ENCODE measurements at regions not wholly inside any gene's neighbourhood (a gene's known extent, or its start where the extent isn't known, plus 50 kb on each side); places are given as distances from the start of the nearest gene placed in this dataset.

DNA sequence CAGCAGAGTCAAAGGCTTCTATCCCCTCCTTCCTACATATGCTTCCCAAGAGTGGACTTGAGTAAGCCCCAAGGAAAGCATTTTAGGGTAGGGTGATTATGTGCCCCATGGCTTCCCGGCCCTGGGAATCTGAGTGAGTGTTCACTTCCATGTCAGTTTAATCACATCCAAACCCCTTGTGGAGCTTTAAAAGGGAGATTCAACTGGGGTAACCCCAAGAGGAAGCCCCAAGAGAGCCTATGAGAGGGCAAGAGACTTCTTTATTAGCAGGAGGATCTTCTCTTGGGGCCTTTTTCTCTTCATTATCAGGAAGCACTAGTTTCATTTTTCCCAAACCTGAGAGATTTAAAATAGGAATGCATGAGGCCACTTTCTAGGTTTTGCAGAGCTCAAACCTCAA, 97.0 kb upstream of the IRF2BP2 start:
- Histone ChIP-seq H3K4me1 (ENCODE audit: control insufficient read depth, insufficient read depth, low read length) (no peaks in the 10 kb centered on the region), H3K4me3 (ENCODE audit: low read length) (no peak overlapping the region), H3K27me3 (ENCODE audit: control insufficient read depth, insufficient read depth, low read length) (no peaks in the 10 kb centered on the region), H3K27ac (ENCODE audit: low read length) (no peak overlapping the region), H3K36me3 (ENCODE audit: control insufficient read depth, insufficient read depth, low read length) (no peaks in the 10 kb centered on the region), H3K9me3 (ENCODE audit: control insufficient read depth, insufficient read depth, low read length) (no peaks in the 10 kb centered on the region)
- TF ChIP-seq, protein P1, sequence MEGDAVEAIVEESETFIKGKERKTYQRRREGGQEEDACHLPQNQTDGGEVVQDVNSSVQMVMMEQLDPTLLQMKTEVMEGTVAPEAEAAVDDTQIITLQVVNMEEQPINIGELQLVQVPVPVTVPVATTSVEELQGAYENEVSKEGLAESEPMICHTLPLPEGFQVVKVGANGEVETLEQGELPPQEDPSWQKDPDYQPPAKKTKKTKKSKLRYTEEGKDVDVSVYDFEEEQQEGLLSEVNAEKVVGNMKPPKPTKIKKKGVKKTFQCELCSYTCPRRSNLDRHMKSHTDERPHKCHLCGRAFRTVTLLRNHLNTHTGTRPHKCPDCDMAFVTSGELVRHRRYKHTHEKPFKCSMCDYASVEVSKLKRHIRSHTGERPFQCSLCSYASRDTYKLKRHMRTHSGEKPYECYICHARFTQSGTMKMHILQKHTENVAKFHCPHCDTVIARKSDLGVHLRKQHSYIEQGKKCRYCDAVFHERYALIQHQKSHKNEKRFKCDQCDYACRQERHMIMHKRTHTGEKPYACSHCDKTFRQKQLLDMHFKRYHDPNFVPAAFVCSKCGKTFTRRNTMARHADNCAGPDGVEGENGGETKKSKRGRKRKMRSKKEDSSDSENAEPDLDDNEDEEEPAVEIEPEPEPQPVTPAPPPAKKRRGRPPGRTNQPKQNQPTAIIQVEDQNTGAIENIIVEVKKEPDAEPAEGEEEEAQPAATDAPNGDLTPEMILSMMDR (IDR thresholded peaks at IDR 0.05): no peak
- Mint-ChIP-seq H3K27me3 (ENCODE audit: low read depth in 2 of 2) (peaks cover 12% of the 10 kb centered on the region in 2 donors), H3K4me1 (peaks cover 21 to 26% of the 10 kb centered on the region in 2 donors), H3K27ac (no peak overlapping the region), H3K9me3 (peaks cover 3 to 6% of the 10 kb centered on the region in 2 donors), H3K36me3 (no peaks in the 10 kb centered on the region), H3K4me3 (no peak overlapping the region)
- intact Hi-C loops (cut with micrococcal nuclease): no loop called here
- WGBS (ENCODE audit: insufficient coverage): no CpG with 5 or more reads among the region's 1 CpG
- ATAC-seq (no peak), DNase-seq (no peak)

DNA sequence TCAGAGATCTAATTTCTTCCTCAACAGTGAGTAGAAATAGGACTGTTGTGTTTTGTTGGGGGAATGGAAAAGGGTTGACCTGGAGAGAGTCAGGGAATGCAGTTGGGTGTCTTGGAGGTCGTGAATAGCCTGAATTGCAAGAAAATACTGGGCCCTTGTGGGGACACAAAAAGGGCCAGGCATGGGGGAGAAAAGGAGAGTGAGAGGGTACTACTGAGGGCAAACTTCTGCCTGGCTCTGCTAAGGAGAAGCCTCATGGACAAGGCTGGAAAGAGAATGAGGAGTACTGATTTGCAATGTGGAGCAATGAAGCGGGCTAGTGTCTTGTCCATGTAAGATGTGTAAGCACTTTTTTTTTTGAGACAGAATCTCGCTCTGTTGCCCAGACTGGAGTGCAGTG, 96.2 kb upstream of the IRF2BP2 start:
- H3K27ac ChIP-seq (ENCODE audit: low read length): no peak overlapping the region
- ATAC-seq: no peak
- WGBS (ENCODE audit: insufficient coverage): 94% methylated on average over 3 of the region's 3 CpGs

DNA sequence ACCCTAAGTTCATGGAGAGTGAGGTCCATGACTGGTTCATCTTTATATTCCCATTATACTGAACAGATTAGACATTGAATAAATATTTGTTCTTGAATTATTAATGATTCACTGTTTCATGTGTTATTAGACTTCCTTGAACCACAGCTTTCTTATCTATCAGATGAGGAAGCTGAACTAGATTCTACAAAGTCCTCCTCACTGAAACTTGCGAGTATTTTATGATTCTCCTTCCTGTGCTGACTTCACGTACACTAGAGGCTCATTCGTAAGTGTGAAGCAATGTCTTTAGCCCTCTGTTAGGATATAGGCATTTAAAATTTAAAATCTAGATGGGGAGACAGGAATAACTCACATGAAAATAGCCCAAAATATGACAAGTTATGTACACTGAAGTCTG, 95.6 kb upstream of the IRF2BP2 start:
- Mint-ChIP-seq H3K4me3 (no peak overlapping the region), H3K36me3 (no peaks in the 10 kb centered on the region), H3K4me1 (peaks cover 21 to 26% of the 10 kb centered on the region in 2 donors), H3K27me3 (ENCODE audit: low read depth in 2 of 2) (peaks cover 12% of the 10 kb centered on the region in 2 donors), H3K9me3 (peaks cover 3 to 6% of the 10 kb centered on the region in 2 donors), H3K27ac (peak overlapping the region in 1 of 2 donors; percentile 18)
- Histone ChIP-seq H3K36me3 (ENCODE audit: control insufficient read depth, insufficient read depth, low read length) (no peaks in the 10 kb centered on the region), H3K4me3 (ENCODE audit: low read length) (no peak overlapping the region), H3K27me3 (ENCODE audit: control insufficient read depth, insufficient read depth, low read length) (no peaks in the 10 kb centered on the region), H3K9me3 (ENCODE audit: control insufficient read depth, insufficient read depth, low read length) (no peaks in the 10 kb centered on the region), H3K4me1 (ENCODE audit: control insufficient read depth, insufficient read depth, low read length) (no peaks in the 10 kb centered on the region), H3K27ac (ENCODE audit: low read length) (no peak overlapping the region)
- DNase-seq: no peak
- ATAC-seq: peak in 1 of 3 donors; percentile 54
- 49% methylated on average over 3 of the region's 3 CpGs for WGBS (ENCODE audit: insufficient coverage)
- intact Hi-C loops (cut with micrococcal nuclease): no loop called here
- TF ChIP-seq, protein P1 (IDR thresholded peaks at IDR 0.05): no peak

More for the DNA sequence above, 96.2 kb upstream of the IRF2BP2 start:
- TF ChIP-seq, protein P1 (IDR thresholded peaks at IDR 0.05): no peak
- no peaks in the 10 kb centered on the region for H3K36me3 Mint-ChIP-seq
- H3K27me3 ChIP-seq (ENCODE audit: control insufficient read depth, insufficient read depth, low read length): no peaks in the 10 kb centered on the region
- H3K27me3 Mint-ChIP-seq (ENCODE audit: low read depth in 2 of 2): peaks cover 12% of the 10 kb centered on the region in 2 donors
- H3K4me3 ChIP-seq (ENCODE audit: low read length): no peak overlapping the region
- H3K9me3 Mint-ChIP-seq: peaks cover 3 to 6% of the 10 kb centered on the region in 2 donors
- H3K36me3 ChIP-seq (ENCODE audit: control insufficient read depth, insufficient read depth, low read length): no peaks in the 10 kb centered on the region
- no peak for DNase-seq
- no peak overlapping the region for H3K4me3 Mint-ChIP-seq
- no peaks in the 10 kb centered on the region for H3K9me3 ChIP-seq (ENCODE audit: control insufficient read depth, insufficient read depth, low read length)
- no peaks in the 10 kb centered on the region for H3K4me1 ChIP-seq (ENCODE audit: control insufficient read depth, insufficient read depth, low read length)
- peak overlapping the region in 1 of 2 donors; percentile 18 for H3K27ac Mint-ChIP-seq
- intact Hi-C loops (cut with micrococcal nuclease): no loop called here
- peaks cover 21 to 26% of the 10 kb centered on the region in 2 donors for H3K4me1 Mint-ChIP-seq
